SKM-1 (cell line): ENCODE measurements at regions not wholly inside any gene's neighbourhood (a gene's known extent, or its start where the extent isn't known, plus 50 kb on each side); places are given as distances from the start of the nearest gene placed in this dataset.
"Not testable (repeated sequence)": the region's sequence is repeated elsewhere in the genome, so short reads cannot be mapped to it uniquely, and the experiment has no call there.

Experiments
- DNase-seq: peaks from one replicate; lab custom pipeline; 2025; ENCODE audit not compliant: unreplicated experiment; lab: John Stamatoyannopoulos, UW

DNA sequence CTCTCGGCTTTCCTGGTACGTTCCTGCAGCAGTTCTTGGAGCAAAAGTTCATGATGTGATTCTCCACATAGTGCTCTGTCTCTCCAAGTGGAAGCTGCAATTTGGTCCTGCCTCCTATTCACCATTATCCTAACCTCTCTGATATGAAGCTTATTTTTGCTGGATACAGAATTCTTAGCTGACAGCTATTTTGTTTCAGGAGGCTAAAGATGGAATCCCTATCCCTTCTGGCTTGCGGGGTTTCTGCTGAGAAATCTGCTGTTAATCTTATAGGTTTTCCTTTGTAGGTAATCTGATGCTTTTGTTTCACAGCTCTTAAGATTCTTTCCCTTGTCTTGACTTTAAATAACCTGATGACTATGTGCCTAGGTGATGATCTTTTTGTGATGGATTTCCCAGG is 181.6 kb upstream of the VLDLR start:
- DNase-seq: no peak

DNA sequence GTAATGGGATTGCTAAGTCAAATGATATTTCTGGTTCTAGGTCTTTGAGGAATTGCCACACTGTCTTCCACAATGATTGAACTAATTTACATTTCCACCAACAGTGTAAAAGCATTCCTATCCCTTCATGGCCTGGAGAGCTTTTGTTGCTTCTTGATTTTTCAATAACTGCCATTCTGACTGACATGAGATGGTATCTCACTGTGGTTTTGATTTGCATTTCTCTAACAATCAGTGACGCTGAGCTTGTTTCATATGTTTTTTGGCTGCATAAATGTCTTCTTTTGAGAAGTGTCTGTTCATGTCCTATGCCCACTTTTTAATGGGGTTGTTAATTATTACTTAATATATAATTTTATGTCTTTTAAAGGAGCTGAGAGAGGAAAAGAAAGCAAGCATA is 177.7 kb upstream of the VLDLR start:
- DNase-seq: not testable (repeated sequence)

- no peak for DNase-seq
Measured at GRCh38 chr9:2448193-2448738, 173.3 kb upstream of the VLDLR start.

DNA sequence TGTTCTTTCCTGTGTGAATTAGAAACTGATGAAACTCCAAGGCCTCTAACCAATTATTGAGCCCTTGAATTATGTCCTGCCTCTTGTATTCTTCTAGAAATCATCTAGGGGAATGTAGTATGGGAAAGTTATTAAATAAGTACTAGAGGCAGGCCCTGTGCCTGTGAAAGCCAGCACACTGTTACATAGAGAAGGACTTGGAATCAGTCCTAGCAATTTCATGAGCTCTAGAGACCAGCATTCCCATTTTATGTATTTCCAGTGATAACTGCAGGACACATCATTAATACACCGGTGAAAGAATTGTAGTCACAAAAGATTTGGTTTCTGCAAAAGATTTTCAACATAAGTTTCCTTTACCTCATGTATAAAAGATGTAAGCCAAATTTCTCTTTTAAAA is 168.5 kb upstream of the VLDLR start:
- DNase-seq: no peak

- no peak for DNase-seq
Measured at GRCh38 chr9:2453701-2454100, 167.9 kb upstream of the VLDLR start.

DNA sequence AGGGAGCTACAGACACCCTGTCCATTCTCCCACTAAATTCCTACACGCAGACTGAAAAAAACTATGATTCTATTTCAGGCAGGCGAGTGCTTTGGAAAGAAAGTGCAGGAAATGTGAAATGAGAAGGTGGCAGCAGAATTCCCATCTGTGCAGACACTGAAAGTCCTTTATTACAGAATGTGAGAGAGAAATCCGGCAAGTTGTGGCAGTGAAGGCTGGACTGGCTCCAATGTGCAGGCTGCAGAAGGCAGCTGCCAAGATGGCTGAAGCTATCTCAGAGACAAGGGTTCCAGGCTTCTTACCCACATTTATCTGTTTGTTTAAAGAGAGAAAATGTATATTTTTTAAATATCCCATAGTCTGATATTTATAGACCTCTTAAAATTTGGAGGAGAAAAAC is 161.8 kb upstream of the VLDLR start:
- no peak for DNase-seq

- DNase-seq: no peak
Measured at GRCh38 chr9:2461892-2462291, 159.7 kb upstream of the VLDLR start.

GRCh38 chr9:2464624-2465023 is 157.0 kb upstream of the VLDLR start:
- DNase-seq: no peak

DNA sequence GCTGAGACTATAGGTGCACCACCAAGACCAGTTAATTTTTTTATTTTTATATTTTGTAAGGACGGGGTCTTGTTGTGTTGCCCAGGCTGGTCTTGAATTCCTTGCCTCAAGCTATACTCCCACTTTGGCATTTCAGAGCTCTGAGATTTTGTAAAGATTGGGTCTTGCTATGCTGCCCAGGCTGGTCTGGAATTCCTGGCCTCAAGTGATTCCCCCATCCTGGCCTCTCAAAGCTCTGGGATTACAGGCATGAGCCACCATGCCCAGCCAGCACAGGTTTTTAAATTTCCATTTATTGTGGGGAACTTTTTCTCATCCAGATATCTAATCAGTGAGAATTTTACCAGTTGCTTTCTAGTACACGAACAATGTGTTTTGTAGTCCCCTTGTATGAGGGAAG is 156.1 kb upstream of the VLDLR start:
- DNase-seq: no peak

GRCh38 chr9:2465921-2466460 is 155.6 kb upstream of the VLDLR start:
- no peak for DNase-seq

- no peak for DNase-seq
Measured at GRCh38 chr9:2466703-2467102, 154.9 kb upstream of the VLDLR start.

DNA sequence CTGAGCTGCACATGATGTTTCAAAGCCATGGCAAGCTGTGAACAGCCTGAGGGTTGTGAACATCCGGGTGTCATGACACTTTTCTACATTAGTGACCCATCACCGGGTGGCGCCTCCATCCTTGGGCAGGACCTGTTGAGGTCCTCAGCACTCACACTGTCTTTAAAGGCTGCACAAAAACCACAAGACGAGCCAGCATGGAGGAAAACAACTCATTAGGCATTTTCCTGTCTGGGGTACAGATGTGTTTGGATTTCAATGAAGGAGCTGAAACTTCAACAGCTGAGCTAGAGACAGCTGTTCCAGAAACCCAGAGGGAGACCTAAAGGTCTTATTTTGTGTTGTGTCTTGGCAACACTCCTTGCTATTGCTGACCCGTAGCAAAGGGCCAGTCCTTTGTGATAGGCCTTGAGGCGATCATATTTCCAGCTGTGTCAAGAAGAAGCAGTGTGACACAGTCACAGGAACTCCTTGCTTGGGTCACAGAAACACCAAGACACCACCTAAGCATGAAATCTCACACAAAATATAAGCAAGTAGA is 151.8 kb upstream of the VLDLR start:
- peak; percentile 7 for DNase-seq

DNA sequence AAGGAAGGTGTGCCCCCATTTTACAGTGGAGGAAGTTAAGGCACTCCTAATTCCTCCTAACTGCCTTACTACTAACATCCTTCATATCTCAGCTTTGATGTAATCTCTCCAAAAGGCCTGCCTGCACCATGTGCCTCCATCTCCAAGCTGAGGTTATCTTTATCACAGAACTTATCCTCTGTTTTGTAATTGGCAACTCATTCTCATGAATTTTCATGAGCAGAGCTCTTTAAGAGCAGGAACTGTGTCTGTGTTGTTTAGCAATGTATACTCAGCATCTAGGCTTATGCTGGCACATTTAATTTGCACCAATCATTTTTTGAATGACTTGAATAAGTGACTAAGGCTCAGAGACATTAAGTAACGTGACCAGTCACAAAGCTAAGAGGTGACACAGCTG is 147.9 kb upstream of the VLDLR start:
- DNase-seq: no peak

- no peak for DNase-seq
Measured at GRCh38 chr9:2477755-2478154, 143.8 kb upstream of the VLDLR start.

GRCh38 chr9:2478421-2478820 is 143.2 kb upstream of the VLDLR start:
- no peak for DNase-seq

DNA sequence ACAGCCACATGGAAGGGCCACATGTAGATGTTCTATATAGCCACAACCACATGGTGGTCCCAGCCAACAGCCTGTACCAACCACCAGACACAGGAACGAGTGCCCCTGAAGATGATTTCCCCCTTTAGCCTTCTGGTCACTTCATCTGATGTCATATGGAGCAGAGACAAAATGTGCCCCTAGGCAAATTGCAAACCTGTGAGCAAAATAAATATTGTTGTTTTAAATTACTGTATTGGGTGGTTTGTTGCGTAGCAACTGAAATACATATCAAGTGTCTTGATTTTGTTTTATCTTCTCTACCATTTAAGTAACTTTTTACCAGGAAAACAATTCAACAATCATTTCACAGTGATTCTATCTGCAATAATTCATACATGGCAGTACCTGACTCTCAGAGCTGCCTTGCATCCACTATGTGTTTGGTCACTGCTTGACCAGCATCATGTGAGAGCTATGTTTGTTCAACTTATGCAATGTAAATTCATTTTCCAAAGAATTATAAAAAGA is 142.5 kb upstream of the VLDLR start:
- no peak for DNase-seq

DNA sequence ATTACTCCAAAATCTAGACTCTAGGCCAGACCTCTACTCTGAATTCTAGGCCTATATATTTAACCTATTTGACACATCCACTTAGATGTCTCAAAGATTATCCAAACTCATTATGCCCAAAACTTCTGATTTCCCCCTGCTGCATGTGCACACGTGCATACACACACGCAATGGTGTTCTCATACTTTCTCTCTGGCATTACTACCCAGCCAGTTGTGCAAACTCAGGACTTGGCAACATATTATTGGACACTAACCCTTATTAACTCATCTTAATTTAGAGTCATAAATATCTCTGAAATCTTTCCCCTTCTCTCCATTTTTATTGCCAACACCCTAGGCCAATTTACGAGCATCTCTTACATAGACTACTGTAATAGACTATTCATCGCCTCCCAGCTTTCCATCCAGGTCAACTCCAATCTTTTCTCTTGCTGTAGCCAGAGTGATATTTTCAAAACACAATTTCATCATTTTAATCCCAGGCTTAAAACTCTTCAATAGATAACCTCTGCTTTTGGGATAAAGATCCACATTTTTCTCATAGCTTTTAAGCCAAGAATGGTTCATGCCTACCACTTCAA is 141.2 kb upstream of the VLDLR start:
- no peak for DNase-seq

GRCh38 chr9:2481216-2481615 is 140.4 kb upstream of the VLDLR start:
- DNase-seq: no peak

- no peak for DNase-seq
Measured at GRCh38 chr9:2486988-2487387, 134.6 kb upstream of the VLDLR start.

GRCh38 chr9:2489838-2490314 is 131.7 kb upstream of the VLDLR start:
- DNase-seq: no peak

DNA sequence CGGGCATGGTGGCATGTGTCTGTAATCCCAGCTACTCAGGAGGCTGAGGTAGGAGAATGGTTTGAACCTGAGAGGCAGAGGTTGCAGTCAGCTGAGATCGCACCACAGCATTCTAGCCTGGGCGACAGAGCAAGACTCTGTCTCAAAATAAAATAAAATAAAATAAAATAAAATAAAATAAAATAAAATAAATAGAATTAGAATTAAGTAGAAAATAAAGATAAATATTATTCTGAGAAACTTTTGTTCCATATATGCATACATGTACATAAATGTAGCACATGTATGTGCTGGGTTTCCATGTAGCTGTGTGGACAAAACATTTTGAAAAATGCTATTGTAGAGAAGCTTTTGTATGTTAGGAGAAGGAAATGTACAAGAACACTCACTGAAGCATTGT is 129.4 kb upstream of the VLDLR start:
- DNase-seq: no peak

- DNase-seq: no peak
Measured at GRCh38 chr9:2493109-2493508, 128.5 kb upstream of the VLDLR start.

DNA sequence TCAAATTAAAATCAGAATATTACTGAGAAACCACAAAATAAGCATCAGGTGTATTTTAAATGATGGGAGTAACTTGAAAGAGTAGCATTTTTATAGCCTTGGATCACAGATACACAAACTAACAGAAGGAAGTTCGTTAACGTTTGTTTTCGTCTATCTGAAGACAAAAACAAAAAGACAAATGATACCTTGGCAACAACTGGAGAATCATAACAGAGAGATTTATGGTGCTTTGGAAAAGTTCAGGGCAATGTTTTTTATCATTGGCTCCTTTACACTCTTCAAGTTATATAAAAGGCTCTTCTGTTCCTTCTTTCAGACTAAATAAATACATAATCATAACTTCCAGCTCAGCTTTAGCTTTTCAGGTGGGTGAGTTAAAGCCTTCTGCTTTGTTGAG is 128.1 kb upstream of the VLDLR start:
- no peak for DNase-seq
